ENCODE measurements at regions not wholly inside any gene's neighbourhood (a gene's known extent, or its start where the extent isn't known, plus 50 kb on each side); places are given as distances from the start of the nearest gene placed in this dataset.

GRCh38 chr7:25289518-25289917, 61.2 kb upstream of the NPVF start:
- DNase-seq (ENCODE audit: low read depth), result no peak
- H3K4me3 ChIP-seq (ENCODE audit: control insufficient read depth, low read depth, low read length), result no peak overlapping the region
- TF ChIP-seq CTCF (IDR thresholded peaks at IDR 0.05; ENCODE audit: control insufficient read depth, insufficient read depth, low read depth, low read length, missing control alignments), result no peak

GRCh38 chr7:25294624-25295023, 66.3 kb upstream of the NPVF start:
- no peak overlapping the region for H3K4me3 ChIP-seq (ENCODE audit: control insufficient read depth, low read depth, low read length)
- no peak for DNase-seq (ENCODE audit: low read depth)
- no peak for TF ChIP-seq CTCF (IDR thresholded peaks at IDR 0.05; ENCODE audit: control insufficient read depth, insufficient read depth, low read depth, low read length, missing control alignments)

GRCh38 chr7:25295387-25295786, 67.1 kb upstream of the NPVF start:
- H3K4me3 ChIP-seq (ENCODE audit: control insufficient read depth, low read depth, low read length), result no peak overlapping the region
- no peak for DNase-seq (ENCODE audit: low read depth)
- no peak for TF ChIP-seq CTCF (IDR thresholded peaks at IDR 0.05; ENCODE audit: control insufficient read depth, insufficient read depth, low read depth, low read length, missing control alignments)

- TF ChIP-seq CTCF (IDR thresholded peaks at IDR 0.05; ENCODE audit: control insufficient read depth, insufficient read depth, low read depth, low read length, missing control alignments), result no peak
- DNase-seq (ENCODE audit: low read depth), result no peak
- H3K4me3 ChIP-seq (ENCODE audit: control insufficient read depth, low read depth, low read length), result no peak overlapping the region
Observed at GRCh38 chr7:25296086-25296485, 67.8 kb upstream of the NPVF start.

DNA sequence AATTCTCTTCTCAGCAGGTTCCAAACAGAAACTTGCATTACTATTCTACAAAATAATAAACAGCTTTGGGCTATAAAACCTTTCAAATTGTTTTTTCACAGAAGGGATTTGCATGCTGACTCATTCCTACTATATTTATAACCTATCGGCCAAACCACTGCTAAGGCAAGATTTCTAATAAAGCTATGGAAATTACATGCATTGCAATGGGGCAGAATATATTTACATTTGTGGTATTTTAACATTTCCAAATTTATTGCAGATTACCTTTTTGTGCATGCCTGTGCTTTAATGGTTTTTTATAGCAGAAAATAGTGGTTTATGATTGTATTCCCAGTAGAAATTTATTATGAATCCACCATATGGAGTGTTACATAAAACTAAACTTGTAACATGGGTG, 69.0 kb upstream of the NPVF start:
- no peak for DNase-seq (ENCODE audit: low read depth)
- TF ChIP-seq CTCF (IDR thresholded peaks at IDR 0.05; ENCODE audit: control insufficient read depth, insufficient read depth, low read depth, low read length, missing control alignments), result no peak
- H3K4me3 ChIP-seq (ENCODE audit: control insufficient read depth, low read depth, low read length), result no peak overlapping the region

DNA sequence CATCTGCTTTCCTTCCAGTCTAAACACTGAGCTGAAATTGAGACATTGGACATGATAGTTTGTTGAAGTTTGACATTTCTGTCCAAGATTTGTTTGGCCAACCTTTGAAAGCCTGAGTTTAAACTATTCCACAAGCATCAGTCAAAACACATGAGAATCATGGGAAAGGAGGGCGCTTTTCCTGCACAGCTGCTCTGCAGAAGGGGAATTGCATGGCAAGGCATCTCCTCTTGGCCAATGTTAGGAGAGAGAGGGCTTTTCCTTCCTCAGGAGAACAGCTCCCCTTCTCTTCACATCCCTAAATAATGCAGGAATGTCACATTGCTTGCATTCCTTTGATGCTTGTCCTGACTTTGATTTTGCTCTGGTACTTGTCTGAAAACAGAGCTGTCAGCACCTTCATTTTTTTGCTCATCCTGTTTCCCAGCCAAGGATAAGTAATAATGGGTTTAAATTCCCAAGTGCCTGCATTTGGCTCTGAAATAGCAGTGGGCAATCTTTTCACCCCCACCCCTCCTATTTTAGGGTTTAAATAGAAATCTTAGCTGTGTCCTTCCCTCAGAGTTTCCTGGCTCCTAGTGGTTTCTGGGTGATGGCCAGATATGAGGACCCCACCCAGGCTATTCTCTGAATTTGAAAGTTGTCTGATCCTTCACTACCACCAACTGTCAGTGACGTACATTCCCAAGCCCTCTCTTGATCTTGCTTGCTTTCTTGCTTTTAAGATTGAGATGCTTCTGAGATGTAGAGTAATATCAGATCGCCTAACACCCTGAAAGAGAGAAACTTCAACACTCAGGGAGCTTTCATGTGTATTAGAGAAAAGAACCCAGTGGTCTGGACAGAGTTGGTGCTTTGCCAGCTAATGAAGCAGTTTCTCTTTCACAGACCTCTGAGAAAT, 75.2 kb upstream of the NPVF start:
- H3K4me3 ChIP-seq (ENCODE audit: control insufficient read depth, low read depth, low read length), result no peak overlapping the region
- DNase-seq (ENCODE audit: low read depth), result no peak
- TF ChIP-seq CTCF (IDR thresholded peaks at IDR 0.05; ENCODE audit: control insufficient read depth, insufficient read depth, low read depth, low read length, missing control alignments), result no peak
